ENCODE measurements at regions not wholly inside any gene's neighbourhood (a gene's known extent, or its start where the extent isn't known, plus 50 kb on each side); places are given as distances from the start of the nearest gene placed in this dataset.

- no peak overlapping the region for H3K27ac ChIP-seq (ENCODE audit: low read depth in 1 of 2, low read length in 2 of 2)
- H3K4me1 ChIP-seq (ENCODE audit: control insufficient read depth in 4 of 4, insufficient read depth in 4 of 4, low read length in 3 of 4) = no peaks in the 10 kb centered on the region
- H3K9ac ChIP-seq (ENCODE audit: low read depth in 1 of 2, low read length in 2 of 2) = no peak overlapping the region
- H3K27me3 ChIP-seq (ENCODE audit: control insufficient read depth in 4 of 4, insufficient read depth in 4 of 4, low read length in 3 of 4) = no peaks in the 10 kb centered on the region
- no peaks in the 10 kb centered on the region for H3K9me3 ChIP-seq (ENCODE audit: control insufficient read depth in 4 of 4, low read length in 3 of 4)
- no peak overlapping the region for H3K4me3 ChIP-seq (ENCODE audit: low read depth in 1 of 3, low read length in 3 of 3)
- TF ChIP-seq HNF4G (IDR thresholded peaks at IDR 0.05) = no peak
- no peak for TF ChIP-seq CTCF (IDR thresholded peaks at IDR 0.05; ENCODE audit: low read depth, low read length, missing input control)
- TF ChIP-seq ATF3 (IDR thresholded peaks at IDR 0.05) = no peak
- TF ChIP-seq GABPA (IDR thresholded peaks at IDR 0.05 in 1 of 2, conservative IDR thresholded peaks at IDR 0.05 in 1 of 2) = no peak
- no peak for TF ChIP-seq FOXA2 (IDR thresholded peaks at IDR 0.05)
- no peak for TF ChIP-seq REST (IDR thresholded peaks at IDR 0.05)
- TF ChIP-seq RXRA (IDR thresholded peaks at IDR 0.05) = no peak
- no peak for TF ChIP-seq TAF1 (conservative IDR thresholded peaks at IDR 0.05)
- TF ChIP-seq MAX (IDR thresholded peaks at IDR 0.05) = no peak
- TF ChIP-seq SP1 (IDR thresholded peaks at IDR 0.05) = no peak
- no peak for TF ChIP-seq FOXA1 (IDR thresholded peaks at IDR 0.05)
- TF ChIP-seq HNF4A (conservative IDR thresholded peaks at IDR 0.05) = no peak
- no peak for DNase-seq (ENCODE audit: low spot score)
- no peaks in the 10 kb centered on the region for H3K36me3 ChIP-seq (ENCODE audit: control insufficient read depth in 4 of 4, insufficient read depth in 3 of 4, low read depth in 1 of 4, low read length in 3 of 4)
- 84% methylated on average over 9 of the region's 9 CpGs for WGBS
Measured at GRCh38 chr7:156534925-156535324, 105.6 kb upstream of the RNF32 start.

GRCh38 chr7:156533964-156534363 is 106.6 kb upstream of the RNF32 start:
- Histone ChIP-seq H3K27me3 (ENCODE audit: control insufficient read depth in 4 of 4, insufficient read depth in 4 of 4, low read length in 3 of 4) (no peaks in the 10 kb centered on the region), H3K27ac (ENCODE audit: low read depth in 1 of 2, low read length in 2 of 2) (no peak overlapping the region), H3K9me3 (ENCODE audit: control insufficient read depth in 4 of 4, low read length in 3 of 4) (no peaks in the 10 kb centered on the region), H3K36me3 (ENCODE audit: control insufficient read depth in 4 of 4, insufficient read depth in 3 of 4, low read depth in 1 of 4, low read length in 3 of 4) (no peaks in the 10 kb centered on the region), H3K9ac (ENCODE audit: low read depth in 1 of 2, low read length in 2 of 2) (no peak overlapping the region), H3K4me1 (ENCODE audit: control insufficient read depth in 4 of 4, insufficient read depth in 4 of 4, low read length in 3 of 4) (no peaks in the 10 kb centered on the region), H3K4me3 (ENCODE audit: low read depth in 1 of 3, low read length in 3 of 3) (no peak overlapping the region)
- no peak for DNase-seq (ENCODE audit: low spot score)
- TF ChIP-seq HNF4G (IDR thresholded peaks at IDR 0.05) = no peak
- TF ChIP-seq RAD21 (IDR thresholded peaks at IDR 0.05) = no peak
- TF ChIP-seq NR2F2 (IDR thresholded peaks at IDR 0.05) = no peak
- no peak for TF ChIP-seq RXRA (IDR thresholded peaks at IDR 0.05)
- TF ChIP-seq ATF3 (IDR thresholded peaks at IDR 0.05) = no peak
- no peak for TF ChIP-seq HNF4A (conservative IDR thresholded peaks at IDR 0.05)
- TF ChIP-seq JUND (IDR thresholded peaks at IDR 0.05) = no peak
- TF ChIP-seq FOXA1 (IDR thresholded peaks at IDR 0.05) = no peak
- TF ChIP-seq TAF1 (conservative IDR thresholded peaks at IDR 0.05) = no peak
- TF ChIP-seq MAX (IDR thresholded peaks at IDR 0.05) = no peak
- no peak for TF ChIP-seq ZBTB33 (IDR thresholded peaks at IDR 0.05)
- 95% methylated on average over 9 of the region's 9 CpGs for WGBS
